Stomach (tissue), 8 donors: ENCODE measurements at regions not wholly inside any gene's neighbourhood (a gene's known extent, or its start where the extent isn't known, plus 50 kb on each side); places are given as distances from the start of the nearest gene placed in this dataset.

Experiments used
- DNase-seq, 2 donors: peaks; one replicate each; pipeline versions ENCODE4 v3.0.0 to v3.0.0-alpha.2; 2013 to 2019
- H3K27ac ChIP-seq, 5 donors: fragments of 200-600 bp in 4 of 5; sonication (generic) in 4 of 5; one replicate each; pipeline ENCODE4 v1.5.1; 2013 to 2019; ENCODE audit warnings: mild to moderate bottlenecking in 1 of 5, moderate library complexity in 1 of 5
- H3K27me3 ChIP-seq, 3 donors: fragments of 200-600 bp; sonication (generic); one replicate each; pipeline ENCODE4 v1.5.1; 2017 to 2019; ENCODE audit warnings: mixed run types in 1 of 3
- H3K36me3 ChIP-seq, 4 donors: fragments of 200-600 bp; sonication (generic); 1 replicate in 3 of 4; 2 replicates in 1 of 4; pipeline ENCODE4 v1.5.1; 2016 to 2019
- H3K4me1 ChIP-seq, 4 donors: fragments of 200-600 bp; sonication (generic); one replicate each; pipeline ENCODE4 v1.5.1; 2016 to 2019
- H3K4me3 ChIP-seq, 4 donors: fragments of 200-600 bp; sonication (generic) in 3 of 4; one replicate each; pipeline ENCODE4 v1.5.1; 2016 to 2019; ENCODE audit warnings: mild to moderate bottlenecking in 1 of 4
- H3K9me3 ChIP-seq, 4 donors: fragments of 200-600 bp; sonication (generic); one replicate each; pipeline ENCODE4 v1.5.1; 2016 to 2019
- CTCF ChIP-seq, 7 experiments: fragments of 450-650 bp in 4 of 7; fragments of 200-600 bp in 3 of 7; sonication (generic) in 3 of 7; IDR thresholded peaks; one replicate each; pipeline ENCODE4 v1.5.1; 2016 to 2019; ENCODE audit warnings: antibody characterized with exemption in 7 of 7, control low read depth in 2 of 7, mild to moderate bottlenecking in 1 of 7
- EP300 ChIP-seq: sonication (generic); formaldehyde crosslinking; IDR thresholded peaks from one replicate; pipeline ENCODE4 v1.6.1; 2017; ENCODE audit warnings: antibody characterized with exemption
- POLR2A ChIP-seq, 4 donors: fragments of 450-650 bp; IDR thresholded peaks; one replicate each; pipeline ENCODE4 v1.6.1; 2016; ENCODE audit warnings: antibody characterized with exemption in 4 of 4, control low read depth in 2 of 4, mild to moderate bottlenecking in 1 of 4, moderate library complexity in 1 of 4
- POLR2AphosphoS5 ChIP-seq, 3 donors: sonication (generic); formaldehyde crosslinking; IDR thresholded peaks; one replicate each; pipeline ENCODE4 v1.6.1; 2016; ENCODE audit warnings: antibody characterized with exemption in 3 of 3
- WGBS, 5 donors: extraction: QIAGEN DNeasy Blood & Tissue Kit in 3 of 5; methylation state at CpG; one replicate each; pipeline versions ENCODE4 v1.1.5 to v1.1.7; 2013 to 2018; 5-methylcytosine and 5-hydroxymethylcytosine counted together
- intact Hi-C: fragments of 100-400 bp; cut with DNase I; formaldehyde crosslinking; loops from one replicate; pipeline ENCODE4 v1.15.1; 2023; ENCODE audit warnings: low total_unique reads
- donor health status: healthy with polysubstance abuse.
- donor health status: Bipolar disorder and iron deficiency.
- donor health status: healthy.

GRCh38 chr14:85421186-85421877 is 108.6 kb upstream of the FLRT2 start:
- 95 to 100% (median 97%) methylated on average over 3 of the region's 3 CpGs for WGBS, 5 donors
- H3K4me1 ChIP-seq, result no peaks in the 10 kb centered on the region
- no peaks in the 10 kb centered on the region for H3K36me3 ChIP-seq
- no peak for TF ChIP-seq POLR2AphosphoS5 (IDR thresholded peaks at IDR 0.05)
- TF ChIP-seq EP300, result no peak
- TF ChIP-seq CTCF (IDR thresholded peaks at IDR 0.05), result no peak
- TF ChIP-seq POLR2A (IDR thresholded peaks at IDR 0.05), result no peak
- H3K4me3 ChIP-seq, result no peak overlapping the region
- no peaks in the 10 kb centered on the region for H3K27me3 ChIP-seq
- no peaks in the 10 kb centered on the region for H3K9me3 ChIP-seq
- intact Hi-C loops, result no loop called here
- DNase-seq, result peak in 1 of 2 donors; percentile 27
- no peak overlapping the region for H3K27ac ChIP-seq

GRCh38 chr14:85423889-85424288 is 106.1 kb upstream of the FLRT2 start:
- DNase-seq, result no peak
- 92 to 99% (median 95%) methylated on average over 3 of the region's 3 CpGs for WGBS, 5 donors
- no peaks in the 10 kb centered on the region for H3K9me3 ChIP-seq
- intact Hi-C loops, result no loop called here
- no peaks in the 10 kb centered on the region for H3K4me1 ChIP-seq
- H3K27ac ChIP-seq, result no peak overlapping the region
- no peaks in the 10 kb centered on the region for H3K27me3 ChIP-seq
- no peak for TF ChIP-seq POLR2AphosphoS5 (IDR thresholded peaks at IDR 0.05)
- TF ChIP-seq POLR2A (IDR thresholded peaks at IDR 0.05), result no peak
- TF ChIP-seq CTCF (IDR thresholded peaks at IDR 0.05), result no peak
- TF ChIP-seq EP300, result no peak
- H3K4me3 ChIP-seq, result no peak overlapping the region
- H3K36me3 ChIP-seq, result no peaks in the 10 kb centered on the region

GRCh38 chr14:85425507-85425906 is 104.4 kb upstream of the FLRT2 start:
- H3K27ac ChIP-seq, result no peak overlapping the region
- WGBS, 5 donors, result 86 to 91% (median 89%) methylated on average over 3 of the region's 3 CpGs
- intact Hi-C loops, result no loop called here
- no peaks in the 10 kb centered on the region for H3K9me3 ChIP-seq
- no peak for DNase-seq
- no peaks in the 10 kb centered on the region for H3K4me1 ChIP-seq
- no peak for TF ChIP-seq POLR2A (IDR thresholded peaks at IDR 0.05)
- TF ChIP-seq CTCF (IDR thresholded peaks at IDR 0.05), result no peak
- TF ChIP-seq POLR2AphosphoS5 (IDR thresholded peaks at IDR 0.05), result no peak
- no peak for TF ChIP-seq EP300
- H3K4me3 ChIP-seq, result no peak overlapping the region
- no peaks in the 10 kb centered on the region for H3K36me3 ChIP-seq
- H3K27me3 ChIP-seq, result no peaks in the 10 kb centered on the region

- Histone ChIP-seq H3K4me3 (no peak overlapping the region), H3K4me1 (no peaks in the 10 kb centered on the region), H3K27ac (no peak overlapping the region), H3K36me3 (no peaks in the 10 kb centered on the region), H3K27me3 (no peaks in the 10 kb centered on the region), H3K9me3 (no peaks in the 10 kb centered on the region)
- no peak for DNase-seq
- intact Hi-C loops, result no loop called here
- TF ChIP-seq CTCF (IDR thresholded peaks at IDR 0.05), result no peak
- TF ChIP-seq EP300, result no peak
- no peak for TF ChIP-seq POLR2A (IDR thresholded peaks at IDR 0.05)
- no peak for TF ChIP-seq POLR2AphosphoS5 (IDR thresholded peaks at IDR 0.05)
- 67 to 81% (median 69%) methylated on average over 4 of the region's 4 CpGs for WGBS, 5 donors
These were observed 103.6 kb upstream of the FLRT2 start for GRCh38 chr14:85426068-85426935.
